MM.1S (cell line): ENCODE measurements at regions not wholly inside any gene's neighbourhood (a gene's known extent, or its start where the extent isn't known, plus 50 kb on each side); places are given as distances from the start of the nearest gene placed in this dataset.

Experiments used
- CTCF ChIP-seq: fragments of 300-600 bp; sonication (generic); IDR thresholded peaks from 2 replicates; pipeline ENCODE4 v1.5.1; 2016; ENCODE audit warnings: antibody characterized with exemption, low read length, mixed read lengths
- EZH2 ChIP-seq: fragments of 300-600 bp; sonication (generic); optimal IDR thresholded peaks from 2 replicates; pipeline ENCODE3; 2017; ENCODE audit warnings: low read depth, mild to moderate bottlenecking, antibody characterized with exemption, low read length, mixed read lengths
- EZH2phosphoT487 ChIP-seq: fragments of 300-600 bp; sonication (generic); IDR thresholded peaks from 2 replicates; pipeline ENCODE4 v1.6.1; 2018; ENCODE audit warnings: antibody characterized with exemption, low read length

GRCh38 chr18:40944576-40944975 lies 1010.5 kb upstream of the PIK3C3 start:
- TF ChIP-seq CTCF (no peak), EZH2 (no peak), EZH2phosphoT487 (no peak)
